ENCODE measurements at regions not wholly inside any gene's neighbourhood (a gene's known extent, or its start where the extent isn't known, plus 50 kb on each side); places are given as distances from the start of the nearest gene placed in this dataset.

DNA sequence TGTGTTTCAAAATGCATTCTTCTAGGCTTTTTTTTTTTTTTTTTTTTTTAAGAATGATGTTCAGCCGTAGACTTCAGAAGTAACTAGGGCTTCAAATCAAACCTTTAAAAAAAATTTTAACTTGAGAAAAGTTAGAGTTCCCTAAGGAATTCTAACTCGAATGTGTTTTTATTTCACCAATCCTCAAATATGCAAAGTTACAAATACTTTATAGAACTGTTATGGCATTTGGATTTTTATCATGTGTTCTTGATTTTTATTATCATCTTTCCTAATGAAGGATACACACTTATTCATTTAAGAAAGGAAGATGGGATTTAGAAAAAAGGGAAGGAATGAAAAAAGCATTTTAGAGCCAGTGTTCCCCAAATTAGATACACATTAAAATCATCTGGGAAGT is 200.6 kb upstream of the LDB2 start:
- no peak for DNase-seq (ENCODE audit: low spot score)

DNA sequence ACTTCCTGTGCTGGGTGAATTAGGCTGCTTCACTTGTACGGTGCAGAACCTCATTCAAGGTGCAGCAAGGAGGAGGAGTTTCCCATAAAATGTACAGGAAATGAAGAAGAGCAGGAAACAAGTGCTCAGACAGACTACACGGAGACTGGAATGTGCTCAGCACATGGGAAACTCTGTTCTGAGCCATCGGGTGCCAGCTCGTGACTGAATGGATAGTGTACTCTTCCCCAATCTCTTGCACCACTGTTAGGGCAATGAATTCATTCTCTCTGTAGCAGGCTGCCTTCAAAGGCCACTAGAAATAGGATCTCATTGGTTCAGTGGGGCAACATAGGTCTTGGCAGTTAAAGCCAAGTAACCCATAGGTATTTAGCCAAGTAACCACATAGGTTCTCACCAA is 200.0 kb upstream of the LDB2 start:
- no peak for DNase-seq (ENCODE audit: low spot score)

DNA sequence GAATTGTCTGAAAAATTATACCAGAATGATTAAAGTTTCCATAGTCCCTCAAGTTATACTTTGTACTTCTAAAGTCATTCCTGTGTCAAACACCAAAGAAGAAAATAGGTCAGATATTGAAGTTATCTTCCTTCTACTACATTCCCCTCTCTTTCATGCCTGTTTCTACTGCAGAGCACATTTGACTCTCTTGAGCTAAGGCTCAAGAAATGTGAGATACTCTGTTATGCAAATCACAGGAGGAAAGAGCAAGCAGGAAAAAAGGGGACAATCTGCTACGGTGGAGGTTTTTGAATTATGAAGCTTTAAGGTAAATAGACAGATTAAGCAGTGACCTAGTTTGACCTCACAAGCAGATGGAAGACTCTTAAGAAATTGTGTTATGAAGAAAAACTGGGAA is 198.9 kb upstream of the LDB2 start:
- no peak for DNase-seq (ENCODE audit: low spot score)

DNA sequence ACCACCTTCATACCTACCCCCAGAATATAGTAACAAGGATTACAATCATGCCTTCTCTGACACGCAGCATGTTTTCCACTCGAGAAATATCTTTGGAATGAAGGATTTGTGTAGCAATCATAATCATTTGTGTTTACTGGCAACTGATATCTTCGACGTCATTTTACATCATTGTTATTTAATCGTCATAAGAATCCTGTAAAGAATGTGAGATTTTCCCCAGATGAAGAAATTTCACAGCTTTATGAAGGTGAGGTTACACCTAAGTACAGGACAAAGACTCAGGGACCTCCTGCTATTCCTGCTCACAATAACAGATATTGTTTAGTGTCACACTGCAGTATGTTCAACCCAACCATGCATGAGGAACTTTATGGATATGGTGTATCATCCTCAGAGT is 198.2 kb upstream of the LDB2 start:
- DNase-seq (ENCODE audit: low spot score), result no peak

DNA sequence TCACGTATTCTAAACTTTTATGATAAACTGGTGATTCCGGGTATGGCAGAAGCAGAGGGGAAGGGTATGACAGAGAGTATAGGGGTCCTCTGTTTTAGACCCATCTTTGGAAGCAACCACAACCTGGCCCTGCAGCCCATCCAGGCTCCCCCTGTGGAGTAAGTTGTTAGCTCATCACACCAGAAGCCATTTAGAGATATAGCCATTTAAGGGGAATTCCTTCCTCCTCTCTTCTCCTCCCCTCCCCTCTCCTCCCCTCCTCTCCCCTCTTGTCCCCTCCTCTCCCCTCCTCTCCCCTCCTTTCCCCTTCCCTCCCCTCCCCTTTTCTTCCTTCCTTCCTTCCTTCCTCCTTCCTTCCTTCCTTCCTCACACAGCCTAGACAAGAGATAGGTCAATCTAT is 197.3 kb upstream of the LDB2 start:
- no peak for DNase-seq (ENCODE audit: low spot score)

DNA sequence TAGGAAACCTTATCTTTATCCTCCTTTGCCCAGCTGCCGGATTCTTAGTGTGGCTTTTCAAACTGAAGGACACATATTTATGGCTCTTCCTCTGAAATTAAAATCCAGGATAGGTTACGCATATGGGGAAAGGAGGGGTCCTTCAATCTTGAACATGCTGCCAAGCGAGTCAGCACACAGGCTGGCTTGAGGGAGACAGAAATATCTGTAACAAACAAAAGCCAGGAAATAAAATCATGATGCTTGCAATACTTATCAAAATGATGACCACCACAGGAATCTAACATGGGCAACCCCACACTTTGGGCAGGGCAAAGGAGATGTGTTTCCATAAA is 196.4 kb upstream of the LDB2 start:
- DNase-seq (ENCODE audit: low spot score), result no peak

DNA sequence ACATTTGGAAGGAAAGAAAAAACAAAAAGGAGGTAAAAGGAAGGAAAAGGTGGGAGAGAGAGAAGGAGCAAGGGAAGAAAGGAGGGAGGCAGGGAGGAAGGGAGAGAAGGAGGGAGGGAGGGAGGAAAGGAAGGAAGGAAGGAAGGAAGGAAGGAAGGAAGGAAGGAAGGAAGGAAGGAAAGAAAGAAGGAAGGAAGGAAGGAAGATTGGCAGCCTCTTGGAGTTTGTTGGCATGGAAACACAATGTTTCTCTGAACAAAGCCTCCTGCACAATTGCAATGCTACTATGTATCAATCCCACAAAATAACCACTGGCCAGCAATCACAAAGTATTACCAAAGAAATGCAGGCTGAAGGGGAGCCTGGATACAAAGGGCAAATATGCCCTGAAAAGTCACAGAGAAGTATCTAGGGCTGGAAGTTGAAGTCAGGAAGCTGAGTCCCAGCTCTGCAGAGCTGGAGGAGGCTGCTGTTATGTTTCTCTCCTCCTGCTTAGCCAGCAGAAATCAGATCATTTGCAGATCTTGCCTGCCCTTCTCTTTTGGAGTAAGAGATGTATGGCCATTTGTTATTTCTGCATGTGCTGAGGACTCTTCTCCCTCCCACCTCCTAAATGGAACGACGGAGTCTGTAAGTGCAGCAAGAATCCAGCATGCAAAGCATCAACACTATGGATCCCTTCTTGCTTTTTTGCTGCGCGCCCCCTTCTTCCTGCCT is 195.9 kb upstream of the LDB2 start:
- DNase-seq (ENCODE audit: low spot score), result no peak

DNA sequence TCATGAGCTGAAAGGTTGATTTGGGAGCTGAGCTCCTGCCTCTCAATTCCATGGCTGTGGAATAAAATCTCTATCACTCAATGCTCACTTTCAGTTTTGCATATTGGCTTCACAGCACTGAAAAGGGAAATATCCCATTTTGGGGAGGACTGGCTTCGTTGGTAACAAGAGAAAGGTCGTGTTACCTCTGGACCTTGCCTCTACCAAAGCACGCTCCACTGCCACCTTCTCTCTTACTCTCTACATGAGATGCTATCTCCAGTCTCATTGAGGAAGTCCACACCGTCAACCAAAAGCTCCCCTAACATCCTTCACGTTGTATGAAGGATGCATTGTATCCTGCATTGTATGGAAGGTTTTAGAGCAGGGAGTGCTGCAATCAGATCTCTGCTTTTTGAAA is 195.0 kb upstream of the LDB2 start:
- no peak for DNase-seq (ENCODE audit: low spot score)

DNA sequence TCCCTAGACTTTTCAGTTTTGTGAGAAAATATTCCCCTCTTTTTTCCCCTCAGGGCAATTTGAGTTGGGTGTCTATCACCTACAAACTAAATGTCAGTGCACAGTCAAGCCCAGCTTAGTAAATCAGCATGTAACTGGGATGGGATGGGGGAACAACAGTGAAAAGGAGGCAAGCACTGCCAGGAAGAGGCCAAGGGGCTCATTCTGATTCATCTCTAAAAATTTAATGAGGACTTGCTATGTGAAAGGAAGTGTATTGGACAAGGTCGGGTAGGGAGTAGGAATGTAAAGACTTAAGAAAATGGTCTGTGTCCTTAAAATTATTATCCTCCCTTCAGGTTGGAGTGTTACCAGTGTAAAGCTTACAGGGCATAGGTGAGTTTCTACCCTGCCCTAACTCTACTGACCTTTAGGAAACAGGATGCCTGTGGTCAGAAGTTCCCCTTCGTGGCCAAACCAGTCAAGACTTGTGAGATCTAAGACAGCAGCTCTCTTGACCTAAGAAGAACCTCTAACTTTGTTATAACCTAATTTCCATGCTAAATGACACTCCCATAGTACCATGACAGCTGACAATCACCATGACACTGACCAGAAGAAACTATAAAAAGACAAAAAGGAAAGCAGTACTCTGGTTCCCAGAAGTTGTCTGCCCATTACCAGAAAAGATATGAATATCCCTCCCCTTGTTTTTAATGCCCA is 194.4 kb upstream of the LDB2 start:
- no peak for DNase-seq (ENCODE audit: low spot score)

DNA sequence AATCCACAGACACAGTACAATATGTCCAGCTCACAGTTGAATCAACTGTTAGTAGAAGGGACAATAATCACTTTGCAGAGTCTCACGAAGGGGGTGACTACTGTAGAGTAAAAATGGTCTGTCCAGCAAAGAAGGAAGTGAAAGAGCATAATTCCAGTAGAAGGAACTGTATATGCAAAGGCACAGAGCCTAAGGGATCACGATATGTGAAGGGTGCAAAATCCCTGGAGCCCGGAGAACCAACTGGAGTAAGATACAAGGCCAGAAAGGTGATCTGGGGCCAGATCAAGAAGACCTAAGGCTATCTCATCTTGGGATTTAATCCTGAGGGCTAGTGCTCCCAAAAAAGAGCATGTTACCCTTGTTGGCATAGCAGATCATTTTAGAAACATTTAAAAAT is 192.7 kb upstream of the LDB2 start:
- DNase-seq (ENCODE audit: low spot score), result no peak

DNA sequence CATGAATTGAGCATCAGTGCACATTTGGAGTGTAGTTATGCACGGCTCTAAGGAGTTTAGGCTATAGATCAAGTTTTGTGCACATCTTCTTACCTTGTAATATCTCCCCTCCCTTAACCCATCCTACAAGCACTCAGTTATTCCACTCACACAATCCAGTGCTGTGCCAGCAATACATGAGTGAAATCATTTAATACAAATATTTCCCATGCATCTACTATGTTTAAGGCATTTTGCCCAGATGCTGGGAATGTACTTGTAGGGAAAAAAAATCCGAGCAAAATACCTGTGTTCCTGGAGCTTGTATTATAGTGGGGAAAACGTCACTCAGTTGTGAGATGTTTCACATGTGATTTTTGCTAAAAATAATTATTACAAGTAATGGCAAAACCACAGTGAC is 191.6 kb upstream of the LDB2 start:
- DNase-seq (ENCODE audit: low spot score), result no peak

DNA sequence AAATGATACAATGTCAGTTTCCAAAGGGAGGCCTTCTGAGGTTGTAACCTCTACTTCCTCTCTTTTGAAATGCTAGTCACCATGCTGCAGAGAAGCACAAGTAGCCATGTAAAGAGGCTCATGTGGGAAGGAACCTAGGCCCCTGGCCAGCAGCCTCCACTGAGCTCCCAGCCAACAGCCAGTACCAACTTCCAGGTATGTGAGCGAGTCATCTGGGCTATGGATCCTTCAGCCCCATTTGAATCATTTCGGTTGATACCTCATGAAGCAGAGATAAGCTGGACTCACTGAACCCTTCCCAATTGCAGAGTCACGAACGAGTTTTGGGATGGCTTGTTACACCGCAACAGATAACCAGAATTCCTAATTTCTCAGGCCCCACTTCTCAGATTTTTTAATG is 187.0 kb upstream of the LDB2 start:
- no peak for DNase-seq (ENCODE audit: low spot score)

DNA sequence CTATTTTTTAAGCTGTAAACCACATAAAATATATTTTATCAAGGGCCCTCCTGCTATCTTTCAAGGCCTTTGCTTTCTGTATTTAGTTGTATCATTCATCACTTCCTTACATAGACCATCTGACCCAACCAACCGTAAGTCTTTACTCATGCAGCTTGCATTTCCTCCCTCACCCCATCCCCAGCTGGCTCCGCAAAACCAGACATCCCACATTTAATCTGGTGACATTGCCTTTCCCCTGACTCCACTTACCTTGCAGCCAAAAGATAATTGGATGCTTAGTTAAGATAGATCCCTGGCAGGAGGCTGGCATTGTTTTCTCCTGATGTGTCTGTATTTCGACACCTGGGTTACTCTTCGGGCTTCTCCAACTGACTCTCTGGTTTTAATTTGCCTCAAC is 183.7 kb upstream of the LDB2 start:
- no peak for DNase-seq (ENCODE audit: low spot score)

DNA sequence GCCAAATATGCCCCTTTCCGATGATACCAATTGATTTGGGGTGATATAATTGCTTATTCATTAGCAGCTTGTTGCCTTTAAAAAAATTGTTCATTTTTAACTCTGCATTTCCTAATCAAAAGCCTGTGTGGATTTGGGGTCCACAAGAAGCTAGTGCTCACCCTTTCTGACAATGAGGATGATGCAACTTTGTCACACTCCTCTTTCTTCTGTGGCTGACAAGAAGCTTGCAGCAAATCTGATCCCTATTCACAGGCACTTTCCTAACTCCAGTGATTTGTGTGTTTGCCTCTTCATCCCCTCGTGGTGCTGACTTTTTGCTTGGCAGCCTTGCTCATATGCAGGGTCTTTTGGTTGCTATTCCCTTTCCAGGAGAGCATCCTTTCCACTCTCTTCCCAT is 182.7 kb upstream of the LDB2 start:
- DNase-seq (ENCODE audit: low spot score), result no peak

DNA sequence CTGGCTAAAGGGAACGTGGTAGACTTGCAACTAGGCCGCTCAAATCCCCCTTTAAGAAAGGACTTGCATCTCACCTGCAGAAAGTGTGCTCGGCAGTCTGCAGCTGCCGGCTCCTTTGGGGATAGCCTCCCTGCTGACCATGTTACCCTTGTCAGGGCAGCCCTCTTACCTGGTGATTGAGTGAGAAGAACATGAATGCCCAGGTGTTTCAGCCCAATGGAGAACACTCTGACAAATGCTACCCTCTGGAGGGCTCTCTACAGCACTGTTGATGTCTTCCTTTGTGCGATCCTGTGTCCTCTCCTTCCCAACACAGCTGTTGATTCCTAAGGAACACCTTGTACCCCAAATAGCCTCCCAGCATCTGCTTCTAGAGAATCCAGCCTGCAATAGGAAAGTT is 178.7 kb upstream of the LDB2 start:
- DNase-seq (ENCODE audit: low spot score), result no peak

DNA sequence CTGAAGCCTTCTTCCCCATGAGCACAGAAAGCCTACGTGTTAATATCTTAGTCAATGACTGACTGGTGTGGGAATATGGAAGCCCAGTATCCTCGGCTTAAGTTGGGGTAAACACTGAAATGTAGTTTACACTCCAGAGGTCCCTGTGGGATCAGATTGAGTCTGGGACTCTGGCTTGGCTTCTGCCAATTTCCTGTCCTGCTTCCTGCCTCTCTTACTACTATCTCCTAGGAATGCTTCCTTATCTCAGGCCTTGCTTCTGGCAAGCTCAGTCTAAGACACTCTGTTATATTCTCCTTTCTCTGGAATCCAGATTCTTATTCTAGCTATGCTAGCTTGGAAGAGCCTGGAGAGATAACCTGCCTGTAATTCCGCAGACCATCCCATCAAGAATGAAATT is 174.0 kb upstream of the LDB2 start:
- DNase-seq (ENCODE audit: low spot score), result no peak

DNA sequence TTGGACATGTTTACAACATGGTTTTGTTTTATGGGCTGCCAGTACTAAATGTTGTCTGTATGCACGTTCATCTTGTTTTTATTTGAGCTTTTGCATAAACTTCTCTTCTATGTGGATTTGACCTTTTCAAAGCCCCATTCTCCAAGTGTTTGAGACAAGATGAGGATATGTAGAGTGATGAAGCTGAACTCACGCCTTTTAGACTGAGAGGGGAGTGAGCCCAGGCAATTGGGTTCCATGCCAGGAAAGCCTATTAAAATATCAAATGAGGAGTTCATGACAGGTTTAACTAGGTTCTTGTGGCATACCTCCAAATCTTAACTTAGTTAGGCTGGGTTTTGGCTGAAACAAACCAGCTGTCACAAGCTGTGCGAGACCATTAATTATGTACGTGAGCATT is 170.4 kb upstream of the LDB2 start:
- DNase-seq (ENCODE audit: low spot score), result no peak

DNA sequence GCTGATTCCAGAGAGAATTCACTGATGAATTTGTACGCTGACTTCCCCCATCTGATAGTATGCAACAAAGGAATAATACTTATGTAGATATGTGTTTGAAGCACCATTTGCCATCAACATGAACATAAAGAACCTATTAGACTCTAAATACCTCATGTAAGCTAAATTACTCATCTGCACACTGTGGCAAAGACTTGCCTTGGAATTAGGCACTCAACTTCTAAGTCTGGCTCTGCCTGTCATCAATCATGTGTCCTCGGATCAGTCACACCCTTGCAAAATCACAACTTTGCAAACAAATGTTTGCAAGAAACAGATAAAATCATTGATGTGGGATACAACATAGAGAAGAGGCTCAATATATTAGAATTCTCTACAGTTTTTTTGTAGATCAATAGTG is 169.9 kb upstream of the LDB2 start:
- DNase-seq (ENCODE audit: low spot score), result no peak

DNA sequence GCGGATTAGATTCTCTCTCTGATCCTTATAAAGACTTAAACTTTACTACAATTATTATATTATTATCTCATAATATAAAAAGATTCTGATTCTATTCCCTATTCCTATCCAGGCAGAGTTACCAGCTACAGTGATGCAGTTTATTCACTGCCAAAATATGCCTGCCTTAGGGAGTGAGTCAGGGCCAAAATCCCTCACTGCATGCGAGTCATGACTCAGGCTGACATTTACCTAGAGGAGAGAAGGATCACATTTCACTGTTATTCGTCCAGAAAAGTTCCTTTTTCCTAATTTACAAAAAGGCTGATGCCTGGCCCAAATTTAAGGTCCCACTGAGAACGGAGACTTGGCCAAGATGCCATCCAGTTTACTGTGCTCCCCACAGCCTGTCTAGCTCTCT is 168.5 kb upstream of the LDB2 start:
- no peak for DNase-seq (ENCODE audit: low spot score)

DNA sequence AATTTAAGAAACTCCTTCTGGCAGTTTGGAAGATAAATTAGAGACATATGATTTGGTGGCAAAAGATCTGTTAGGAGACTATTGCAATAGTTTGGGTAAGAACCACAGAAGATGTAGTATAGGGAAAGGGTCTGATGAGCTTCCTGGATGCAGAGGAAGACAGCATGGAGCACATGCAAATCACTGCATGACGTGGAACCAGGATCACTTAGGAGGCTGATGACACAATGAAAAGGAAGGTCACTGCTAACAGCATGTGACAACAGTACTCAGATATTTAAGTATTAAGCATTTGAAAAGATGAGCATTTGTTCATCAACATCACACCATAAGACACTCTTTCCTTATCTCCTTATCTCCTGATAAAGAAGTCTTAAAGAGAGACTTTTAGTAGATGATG is 167.8 kb upstream of the LDB2 start:
- no peak for DNase-seq (ENCODE audit: low spot score)

DNA sequence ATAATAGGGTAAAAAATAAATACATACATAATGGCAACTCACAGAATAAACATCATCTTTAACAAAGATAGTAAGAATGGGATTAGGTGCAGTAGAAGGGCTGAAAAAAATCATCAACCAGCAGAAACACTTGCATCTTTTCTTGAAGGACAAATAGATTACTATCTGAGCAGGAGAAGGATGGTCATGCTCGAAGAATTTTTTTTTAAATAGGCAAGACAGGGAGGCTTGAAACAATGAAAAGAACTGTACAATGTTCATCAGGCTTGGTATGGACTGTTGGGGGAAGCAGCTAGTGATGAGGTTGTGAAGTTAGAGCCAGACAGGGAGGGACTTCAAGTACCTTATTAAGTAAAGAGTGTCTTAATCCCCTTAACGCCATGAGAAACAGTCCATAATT is 167.4 kb upstream of the LDB2 start:
- DNase-seq (ENCODE audit: low spot score), result no peak

DNA sequence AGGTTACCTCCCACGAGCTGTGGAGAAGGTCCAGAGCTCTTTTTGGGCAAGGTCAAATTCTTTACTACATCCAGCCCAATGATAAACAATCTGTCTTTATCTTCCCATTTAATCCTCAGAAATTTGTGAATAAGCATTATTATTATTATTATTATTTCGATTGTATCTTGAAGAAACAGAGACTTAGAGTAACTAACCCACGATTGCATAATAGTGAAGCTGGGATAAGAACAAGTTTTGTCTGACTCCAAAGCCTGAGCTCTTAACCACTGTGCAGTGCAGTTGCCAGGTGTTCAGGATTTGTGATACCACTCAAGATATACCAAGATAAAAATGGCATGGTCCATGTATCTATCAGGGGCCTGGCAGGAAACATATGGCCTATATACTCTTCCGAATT is 166.5 kb upstream of the LDB2 start:
- no peak for DNase-seq (ENCODE audit: low spot score)

DNA sequence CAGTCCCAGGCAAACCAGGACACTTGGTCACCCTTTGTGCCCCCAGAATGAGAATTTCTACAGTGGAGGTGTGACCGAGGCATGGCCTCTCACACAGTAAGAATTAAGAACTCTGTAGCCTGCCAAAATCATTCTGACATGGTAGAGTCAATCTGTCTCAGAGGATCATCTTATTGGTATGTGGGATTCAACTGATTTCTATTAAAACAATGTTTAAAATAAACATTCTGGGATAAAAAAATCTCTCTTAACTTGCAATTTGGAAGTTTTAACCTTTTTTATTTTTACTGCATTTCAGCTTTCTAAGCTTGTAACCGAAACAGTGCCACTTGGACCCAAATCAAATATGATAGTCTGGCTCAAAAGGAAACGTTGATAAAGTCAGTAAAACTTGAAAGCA is 165.4 kb upstream of the LDB2 start:
- DNase-seq (ENCODE audit: low spot score), result no peak

DNA sequence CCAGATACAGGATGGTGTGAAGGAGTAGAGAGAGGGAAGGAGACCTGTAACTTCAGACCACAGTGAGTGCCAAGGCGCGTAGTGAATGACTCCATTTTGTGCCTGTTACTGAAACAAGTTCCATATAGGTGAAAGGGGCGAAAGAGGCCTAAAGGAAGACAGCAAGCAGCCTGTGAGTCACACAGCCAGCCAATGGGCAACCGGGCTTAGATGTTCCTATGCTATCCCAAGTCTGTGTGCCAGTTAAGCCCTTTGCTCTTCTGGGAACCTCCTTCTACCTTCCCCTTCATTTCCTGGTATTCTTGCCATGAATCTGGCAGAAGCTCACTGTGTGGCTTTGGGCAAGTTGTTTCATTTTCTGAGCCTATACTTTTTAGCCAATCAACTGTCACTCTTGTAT is 161.8 kb upstream of the LDB2 start:
- DNase-seq (ENCODE audit: low spot score), result no peak

All from NAMALWA (cell line).